ENCODE measurements at regions not wholly inside any gene's neighbourhood (a gene's known extent, or its start where the extent isn't known, plus 50 kb on each side); places are given as distances from the start of the nearest gene placed in this dataset.

GRCh38 chr2:172261292-172261691, 158.6 kb upstream of the DLX2 start:
- TF ChIP-seq CTCF (IDR thresholded peaks at IDR 0.05): no peak
- TF ChIP-seq EZH2 (IDR thresholded peaks at IDR 0.05; ENCODE audit: borderline replicate concordance, insufficient read depth, low read depth, low read length, poor library complexity, severe bottlenecking): no peak
